PC-3 (cell line): ENCODE measurements at regions not wholly inside any gene's neighbourhood (a gene's known extent, or its start where the extent isn't known, plus 50 kb on each side); places are given as distances from the start of the nearest gene placed in this dataset.
"Not testable (repeated sequence)": the region's sequence is repeated elsewhere in the genome, so short reads cannot be mapped to it uniquely, and the experiment has no call there.

Experiments used
- ATAC-seq: fragments of 200-7000 bp; cut with Tn5 transposase; 2 replicates; pipeline ENCODE4 v1.9.1; 2020; ENCODE audit warnings: mild to moderate bottlenecking, moderate library complexity
- BruUV-seq: library from RNA; stranded (reverse); fragments of 400-500 nt; replicated peaks from 2 replicates; lab custom pipeline; 2021; lab: Mats Ljungman, UMichigan
- CTCF ChIA-PET: fragments of 300-600 bp; sonication (Branson Sonifier 250); formaldehyde crosslinking; loops from one replicate; lab custom pipeline; 2022; ENCODE audit warnings: antibody characterized with exemption; lab: Charles Lee
- POLR2A ChIA-PET: fragments of 300-600 bp; sonication (Branson Sonifier 250); formaldehyde crosslinking; loops from one replicate; lab custom pipeline; 2022; ENCODE audit warnings: antibody characterized with exemption; ENCODE audit not compliant: unreplicated experiment; lab: Charles Lee
- DNase-seq: peaks from one replicate; pipeline ENCODE4 v3.0.0-alpha.2; 2015
- H2AFZ ChIP-seq: fragments of 300-600 bp; sonication (generic); 2 replicates; pipeline ENCODE4 v1.6.0; 2016; ENCODE audit warnings: antibody characterized with exemption, low read length
- H3F3A ChIP-seq: fragments of 300-600 bp; sonication (generic); one replicate; pipeline ENCODE4 v1.6.0; 2017; ENCODE audit warnings: antibody characterized with exemption, low read length, control low read depth, mild to moderate bottlenecking; ENCODE audit not compliant: unreplicated experiment
- H3K27ac ChIP-seq: fragments of 300-600 bp; sonication (generic); 2 replicates; pipeline ENCODE4 v1.5.1; 2016; ENCODE audit warnings: mild to moderate bottlenecking, low read length
- H3K27me3 ChIP-seq: fragments of 300-600 bp; sonication (generic); 2 replicates; pipeline ENCODE4 v1.6.1; 2016; ENCODE audit warnings: low read length, mixed read lengths
- H3K36me3 ChIP-seq: fragments of 300-600 bp; sonication (generic); 2 replicates; pipeline ENCODE4 v1.6.1; 2016; ENCODE audit warnings: low read depth, mixed run types, low read length, mixed read lengths
- H3K4me1 ChIP-seq: fragments of 300-600 bp; sonication (generic); 2 replicates; pipeline ENCODE4 v1.5.1; 2016; ENCODE audit warnings: low read length; ENCODE audit not compliant: insufficient read depth
- H3K4me2 ChIP-seq: fragments of 300-600 bp; sonication (generic); 2 replicates; pipeline ENCODE4 v1.6.0; 2016; ENCODE audit warnings: low read length
- H3K4me3 ChIP-seq: fragments of 300-600 bp; sonication (generic); 2 replicates; pipeline ENCODE4 v1.5.1; 2016; ENCODE audit warnings: mild to moderate bottlenecking, low read length, mixed read lengths
- H3K79me2 ChIP-seq: fragments of 300-600 bp; sonication (generic); 2 replicates; pipeline ENCODE4 v1.6.1; 2017; ENCODE audit warnings: low read length, mixed read lengths
- H3K9ac ChIP-seq: fragments of 300-600 bp; sonication (generic); 2 replicates; pipeline ENCODE4 v1.6.0; 2016; ENCODE audit warnings: mild to moderate bottlenecking, low read length
- H3K9me2 ChIP-seq: fragments of 300-600 bp; sonication (generic); replicated peaks from 2 replicates; pipeline ENCODE4 v1.6.1; 2016; ENCODE audit warnings: mixed run types, low read length, mixed read lengths
- H3K9me3 ChIP-seq: fragments of 300-600 bp; sonication (generic); 2 replicates; pipeline ENCODE4 v1.6.1; 2016; ENCODE audit warnings: low read length, mixed read lengths
- H4K20me1 ChIP-seq: fragments of 300-600 bp; sonication (generic); 2 replicates; pipeline ENCODE4 v1.6.1; 2016; ENCODE audit warnings: low read length, mixed read lengths
- EZH2 ChIP-seq: fragments of 300-600 bp; sonication (generic); IDR thresholded peaks from one replicate; pipeline ENCODE4 v1.6.1; 2017; ENCODE audit warnings: antibody characterized with exemption, mild to moderate bottlenecking, low read length; ENCODE audit not compliant: unreplicated experiment
- EZH2phosphoT487 ChIP-seq: fragments of 300-600 bp; sonication (generic); IDR thresholded peaks from 2 replicates; pipeline ENCODE4 v1.6.1; 2018; ENCODE audit warnings: mild to moderate bottlenecking, antibody characterized with exemption, low read length, borderline replicate concordance
- intact Hi-C: fragments of 100-400 bp; cut with micrococcal nuclease; formaldehyde crosslinking; loops from 2 replicates; pipeline ENCODE4 v1.9.0; 2023
- TF ChIP-seq, protein P1 (sequence below): fragments of 300-600 bp; sonication (generic); conservative IDR thresholded peaks from 2 replicates; pipeline ENCODE4 v1.5.1; 2017; ENCODE audit warnings: antibody characterized with exemption, low read depth, mild to moderate bottlenecking, low read length

DNA sequence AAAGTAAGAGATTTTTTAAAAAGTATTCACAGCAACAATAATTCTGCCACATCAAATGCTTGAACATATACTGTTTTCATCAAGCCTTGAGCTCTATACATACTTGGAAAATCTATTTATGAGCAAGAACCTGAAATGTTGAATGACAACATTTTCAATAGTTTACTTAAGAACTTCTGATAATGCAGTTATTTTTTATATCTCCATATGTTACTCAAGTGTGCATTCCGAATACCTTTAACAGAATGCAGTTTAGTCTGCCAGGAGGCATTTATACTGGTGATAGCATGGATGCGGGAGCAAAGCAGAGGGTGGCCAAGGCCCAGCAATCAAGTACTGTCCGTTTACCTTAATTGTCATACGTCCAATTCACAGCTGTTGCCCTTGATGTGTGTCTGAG, 589.5 kb downstream of the KCTD12 start:
- ATAC-seq (no peak), DNase-seq (no peak)
- H3K4me3 ChIP-seq: no peak overlapping the region
- H4K20me1 ChIP-seq: no peaks in the 10 kb centered on the region
- no peak overlapping the region for H3K27ac ChIP-seq
- POLR2A ChIA-PET: no interaction called here
- no peak overlapping the region for H3K4me2 ChIP-seq
- intact Hi-C loops: loop anchor here (10.0 kb wide), 1 partner anchor 422 kb away; no protein-coding TSS in a partner anchor
- CTCF ChIA-PET: no interaction called here
- H3F3A ChIP-seq: no peaks in the 10 kb centered on the region
- H2AFZ ChIP-seq: no peak overlapping the region
- H3K4me1 ChIP-seq: peaks cover 15% of the 10 kb centered on the region
- H3K36me3 ChIP-seq: no peaks in the 10 kb centered on the region
- H3K79me2 ChIP-seq: no peaks in the 10 kb centered on the region
- no peaks in the 10 kb centered on the region for H3K9me2 ChIP-seq
- TF ChIP-seq, protein P1, sequence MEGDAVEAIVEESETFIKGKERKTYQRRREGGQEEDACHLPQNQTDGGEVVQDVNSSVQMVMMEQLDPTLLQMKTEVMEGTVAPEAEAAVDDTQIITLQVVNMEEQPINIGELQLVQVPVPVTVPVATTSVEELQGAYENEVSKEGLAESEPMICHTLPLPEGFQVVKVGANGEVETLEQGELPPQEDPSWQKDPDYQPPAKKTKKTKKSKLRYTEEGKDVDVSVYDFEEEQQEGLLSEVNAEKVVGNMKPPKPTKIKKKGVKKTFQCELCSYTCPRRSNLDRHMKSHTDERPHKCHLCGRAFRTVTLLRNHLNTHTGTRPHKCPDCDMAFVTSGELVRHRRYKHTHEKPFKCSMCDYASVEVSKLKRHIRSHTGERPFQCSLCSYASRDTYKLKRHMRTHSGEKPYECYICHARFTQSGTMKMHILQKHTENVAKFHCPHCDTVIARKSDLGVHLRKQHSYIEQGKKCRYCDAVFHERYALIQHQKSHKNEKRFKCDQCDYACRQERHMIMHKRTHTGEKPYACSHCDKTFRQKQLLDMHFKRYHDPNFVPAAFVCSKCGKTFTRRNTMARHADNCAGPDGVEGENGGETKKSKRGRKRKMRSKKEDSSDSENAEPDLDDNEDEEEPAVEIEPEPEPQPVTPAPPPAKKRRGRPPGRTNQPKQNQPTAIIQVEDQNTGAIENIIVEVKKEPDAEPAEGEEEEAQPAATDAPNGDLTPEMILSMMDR: no peak
- TF ChIP-seq EZH2 (no peak), EZH2phosphoT487 (no peak)
- no peaks in the 10 kb centered on the region for H3K27me3 ChIP-seq
- no TSS peak for BruUV-seq
- H3K9ac ChIP-seq: no peak overlapping the region
- no peaks in the 10 kb centered on the region for H3K9me3 ChIP-seq

DNA sequence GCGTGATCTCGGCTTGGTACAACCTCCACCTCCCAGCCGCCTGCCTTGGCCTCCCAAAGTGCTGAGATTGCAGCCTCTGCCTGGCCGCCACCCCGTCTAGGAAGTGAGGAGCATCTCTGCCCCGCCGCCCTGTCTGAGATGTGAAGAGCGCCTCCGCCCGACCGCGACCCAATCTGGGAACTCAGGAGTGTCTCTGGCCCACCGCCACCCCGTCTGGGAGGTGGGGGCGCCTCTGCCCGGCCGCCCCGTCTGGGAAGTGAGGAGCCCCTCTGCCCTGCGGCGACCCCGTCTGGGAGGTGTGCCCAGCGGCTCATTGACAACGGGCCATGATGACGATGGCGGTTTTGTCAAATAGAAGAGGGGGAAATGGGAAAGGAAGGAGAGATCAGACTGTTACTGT, 591.2 kb downstream of the KCTD12 start:
- ATAC-seq, H2AFZ ChIP-seq, H3K79me2 ChIP-seq, H3K9me3 ChIP-seq, DNase-seq, H3F3A ChIP-seq, H3K27me3 ChIP-seq, H3K36me3 ChIP-seq, H3K9ac ChIP-seq, H3K9me2 ChIP-seq, H3K27ac ChIP-seq, H4K20me1 ChIP-seq, H3K4me2 ChIP-seq, BruUV-seq, H3K4me3 ChIP-seq, POLR2A ChIA-PET, CTCF ChIA-PET: not testable (repeated sequence)
- H3K4me1 ChIP-seq: peaks cover 15% of the 10 kb centered on the region
- intact Hi-C loops: loop anchor here (10.0 kb wide), 1 partner anchor 420 kb away; no protein-coding TSS in a partner anchor

DNA sequence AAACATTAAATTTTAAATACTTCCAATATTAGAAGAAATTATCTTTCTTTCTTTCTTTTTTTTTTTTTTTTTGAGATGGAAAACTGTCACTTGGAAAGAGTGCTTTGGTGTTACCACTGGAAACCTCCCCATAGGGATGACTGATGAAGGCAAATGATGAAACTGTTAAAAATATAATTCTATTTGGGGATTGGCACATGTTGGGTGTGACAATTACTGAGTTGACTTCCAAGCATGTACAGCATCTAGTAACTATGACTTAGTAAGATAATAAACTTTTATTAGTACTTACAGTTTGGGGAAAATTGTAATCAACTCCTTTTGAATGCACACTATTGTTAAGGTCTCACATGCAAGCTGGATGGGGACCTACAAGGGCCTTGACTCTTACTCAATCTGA, 592.5 kb downstream of the KCTD12 start:
- TF ChIP-seq EZH2phosphoT487 (no peak), EZH2 (no peak)
- TF ChIP-seq, protein P1: no peak
- no TSS peak for BruUV-seq

More for the DNA sequence above, 592.5 kb downstream of the KCTD12 start:
- CTCF ChIA-PET: no interaction called here
- Histone ChIP-seq H3K79me2 (no peaks in the 10 kb centered on the region), H3K27ac (peak overlapping the region; percentile 64), H3K4me2 (peak overlapping the region; percentile 42; the same call in 1 of the 2 replicates), H3K4me3 (no peak overlapping the region), H3K27me3 (no peaks in the 10 kb centered on the region), H4K20me1 (no peaks in the 10 kb centered on the region), H3F3A (no peaks in the 10 kb centered on the region), H3K4me1 (peaks cover 15% of the 10 kb centered on the region), H3K36me3 (no peaks in the 10 kb centered on the region), H2AFZ (no peak overlapping the region), H3K9me2 (no peaks in the 10 kb centered on the region), H3K9me3 (no peaks in the 10 kb centered on the region), H3K9ac (peak overlapping the region; percentile 16; the same call in 1 of the 2 replicates)
- POLR2A ChIA-PET: no interaction called here
- DNase-seq (peak; percentile 16), ATAC-seq (peak; percentile 60)
- intact Hi-C loops: loop anchor here (5.0 to 10.0 kb wide), 2 partner anchors 271 to 419 kb away; no protein-coding TSS in a partner anchor
